Fibroblast of lung (primary cell): ENCODE measurements at regions not wholly inside any gene's neighbourhood (a gene's known extent, or its start where the extent isn't known, plus 50 kb on each side); places are given as distances from the start of the nearest gene placed in this dataset.

Source experiments
- DNase-seq, 2 donors: peaks; one replicate each; pipeline versions ENCODE4 v3.0.0 to v3.0.0-alpha.2; 2010; ENCODE audit warnings: low read depth in 2 of 2
- H2AFZ ChIP-seq: 2 replicates; pipeline ENCODE4 v1.5.1; 2012; ENCODE audit warnings: low read length, control low read depth, inconsistent platforms
- H3K27ac ChIP-seq: 2 replicates; pipeline ENCODE4 v1.5.1; 2011; ENCODE audit warnings: low read length, control low read depth; ENCODE audit not compliant: insufficient read depth
- H3K27me3 ChIP-seq: 2 replicates; pipeline ENCODE4 v1.5.1; 2011; ENCODE audit warnings: mild to moderate bottlenecking, low read length; ENCODE audit not compliant: control insufficient read depth, insufficient read depth
- H3K36me3 ChIP-seq: 2 replicates; pipeline ENCODE4 v1.5.1; 2011; ENCODE audit warnings: low read length; ENCODE audit not compliant: control insufficient read depth, insufficient read depth
- H3K4me1 ChIP-seq: 2 replicates; pipeline ENCODE4 v1.5.1; 2011; ENCODE audit warnings: low read length; ENCODE audit not compliant: control insufficient read depth, insufficient read depth; ENCODE audit errors: extremely low read depth
- H3K4me2 ChIP-seq: 2 replicates; pipeline ENCODE4 v1.5.1; 2011; ENCODE audit warnings: low read length, control low read depth; ENCODE audit not compliant: insufficient read depth; ENCODE audit errors: extremely low read depth
- H3K4me3 ChIP-seq, 4 experiments: fragments of 200-600 bp in 1 of 4; sonication (generic) in 1 of 4; replicated peaks in 1 of 4; 2 replicates each; pipeline ENCODE4 v1.5.1; 2011 to 2016; ENCODE audit warnings: low read length in 4 of 4, low read depth in 3 of 4, mild to moderate bottlenecking in 3 of 4, control low read depth in 2 of 4, inconsistent platforms in 1 of 4, mixed read lengths in 1 of 4; ENCODE audit not compliant: insufficient read depth in 1 of 4; ENCODE audit errors: control extremely low read depth in 1 of 4
- H3K79me2 ChIP-seq: 2 replicates; pipeline ENCODE4 v1.5.1; 2012; ENCODE audit warnings: mild to moderate bottlenecking, low read length, inconsistent platforms; ENCODE audit not compliant: control insufficient read depth, insufficient read depth
- H3K9ac ChIP-seq: 2 replicates; pipeline ENCODE4 v1.5.1; 2011; ENCODE audit warnings: mild to moderate bottlenecking, low read length, control low read depth; ENCODE audit not compliant: insufficient read depth
- H3K9me3 ChIP-seq: 2 replicates; pipeline ENCODE4 v1.5.1; 2012; ENCODE audit warnings: low read depth, low read length; ENCODE audit not compliant: control insufficient read depth, insufficient read depth
- H4K20me1 ChIP-seq: 2 replicates; pipeline ENCODE4 v1.5.1; 2011; ENCODE audit warnings: low read length; ENCODE audit not compliant: control insufficient read depth, insufficient read depth; ENCODE audit errors: extremely low read depth
- CTCF ChIP-seq, 2 donors: IDR thresholded peaks in 1 of 2; conservative IDR thresholded peaks in 1 of 2; 1 replicate in 1 of 2; 2 replicates in 1 of 2; pipeline ENCODE4 v1.5.1; 2011 to 2012; ENCODE audit warnings: low read length in 2 of 2, control low read depth in 1 of 2, inconsistent platforms in 1 of 2, low read depth in 1 of 2, mild to moderate bottlenecking in 1 of 2
- EZH2 ChIP-seq: IDR thresholded peaks from 2 replicates; pipeline ENCODE4 v1.5.1; 2012; ENCODE audit warnings: low read length, control low read depth, mild to moderate bottlenecking; ENCODE audit errors: missing control alignments

- no peak overlapping the region for H3K27ac ChIP-seq
- H3K27me3 ChIP-seq, result no peaks in the 10 kb centered on the region
- DNase-seq, result peak; percentile 35 to 48
- no peak overlapping the region for H3K4me2 ChIP-seq
- no peaks in the 10 kb centered on the region for H3K4me1 ChIP-seq
- H3K4me3 ChIP-seq, result no peak overlapping the region
- no peaks in the 10 kb centered on the region for H4K20me1 ChIP-seq
- no peak overlapping the region for H2AFZ ChIP-seq
- H3K9me3 ChIP-seq, result no peaks in the 10 kb centered on the region
- TF ChIP-seq EZH2, result no peak
- no peak for TF ChIP-seq CTCF (conservative IDR thresholded peaks at IDR 0.05 in 1 of 2, IDR thresholded peaks at IDR 0.05 in 1 of 2; ENCODE audit: low read depth in 1 of 2, low read length in 2 of 2)
- H3K79me2 ChIP-seq, result no peaks in the 10 kb centered on the region
- no peaks in the 10 kb centered on the region for H3K36me3 ChIP-seq
- H3K9ac ChIP-seq, result no peak overlapping the region
Observed at GRCh38 chr13:23969647-23970046, 72.3 kb upstream of the C1QTNF9B start.

- Histone ChIP-seq H3K4me1 (peaks cover 2% of the 10 kb centered on the region), H3K4me3 (peak overlapping the region; percentile 69 to 93 (median 86)), H3K9ac (peak overlapping the region; percentile 90), H2AFZ (peak overlapping the region; percentile 84), H3K79me2 (no peaks in the 10 kb centered on the region), H3K27me3 (no peaks in the 10 kb centered on the region), H3K36me3 (no peaks in the 10 kb centered on the region), H3K27ac (peak overlapping the region; percentile 93), H3K9me3 (no peaks in the 10 kb centered on the region), H3K4me2 (peak overlapping the region; percentile 98), H4K20me1 (no peaks in the 10 kb centered on the region)
- peak; percentile 85 to 93 for DNase-seq
- TF ChIP-seq EZH2 (no peak), CTCF (conservative IDR thresholded peaks at IDR 0.05 in 1 of 2, IDR thresholded peaks at IDR 0.05 in 1 of 2; ENCODE audit: low read depth in 1 of 2, low read length in 2 of 2) (no peak)
Observed at GRCh38 chr13:23979361-23980159, 82.3 kb upstream of the C1QTNF9B start.

GRCh38 chr13:23980160-23980551 lies 82.9 kb upstream of the C1QTNF9B start:
- no peaks in the 10 kb centered on the region for H3K79me2 ChIP-seq
- H3K4me1 ChIP-seq, result peaks cover 2% of the 10 kb centered on the region

More at GRCh38 chr13:23980160-23980551, 82.9 kb upstream of the C1QTNF9B start:
- Histone ChIP-seq H3K36me3 (no peaks in the 10 kb centered on the region), H4K20me1 (no peaks in the 10 kb centered on the region), H3K9ac (peak overlapping the region; percentile 90), H2AFZ (peak overlapping the region; percentile 84), H3K27me3 (no peaks in the 10 kb centered on the region), H3K27ac (peak overlapping the region; percentile 93), H3K4me2 (peak overlapping the region; percentile 98), H3K9me3 (no peaks in the 10 kb centered on the region), H3K4me3 (peak overlapping the region; percentile 69 to 93 (median 86))
- peak; percentile 76 to 90 for DNase-seq
- TF ChIP-seq CTCF (conservative IDR thresholded peaks at IDR 0.05 in 1 of 2, IDR thresholded peaks at IDR 0.05 in 1 of 2; ENCODE audit: low read depth in 1 of 2, low read length in 2 of 2) (no peak), EZH2 (no peak)
